GM12878 (cell line): ENCODE measurements at regions not wholly inside any gene's neighbourhood (a gene's known extent, or its start where the extent isn't known, plus 50 kb on each side); places are given as distances from the start of the nearest gene placed in this dataset.

Experiments used
- ASH2L ChIP-seq: fragments of 300-600, 200-600 bp; sonication (generic); IDR thresholded peaks from 2 replicates; pipeline ENCODE4 v1.6.1; 2017; ENCODE audit warnings: low read depth, mild to moderate bottlenecking, borderline replicate concordance
- CHD2 ChIP-seq: IDR thresholded peaks from 2 replicates; pipeline ENCODE4 v1.6.1; 2011; ENCODE audit warnings: low read depth, low read length, improper control_type of control experiment, borderline replicate concordance
- CTCF ChIP-seq, 3 experiments: IDR thresholded peaks in 2 of 3; conservative IDR thresholded peaks in 1 of 3; 2 replicates each; pipeline ENCODE4 v1.5.1; 2011; ENCODE audit warnings: low read depth in 3 of 3, low read length in 3 of 3, mild to moderate bottlenecking in 3 of 3, control low read depth in 2 of 3, moderate library complexity in 2 of 3, inconsistent platforms in 1 of 3, mixed read lengths in 1 of 3; ENCODE audit not compliant: control insufficient read depth in 2 of 3, insufficient read depth in 1 of 3; ENCODE audit errors: extremely low read depth in 1 of 3
- DPF2 ChIP-seq: fragments of 450-650 bp; IDR thresholded peaks from 2 replicates; pipeline ENCODE4 v1.6.1; 2017; ENCODE audit warnings: mild to moderate bottlenecking
- EED ChIP-seq: sonication (generic); IDR thresholded peaks from 2 replicates; pipeline ENCODE4 v1.6.1; 2016; ENCODE audit warnings: antibody characterized with exemption, low read depth
- EP300 ChIP-seq, 2 experiments: fragments of 150-350 bp in 1 of 2; IDR thresholded peaks; 2 replicates each; pipeline ENCODE4 v1.6.1; 2011 to 2012; ENCODE audit warnings: low read depth in 2 of 2, low read length in 2 of 2, borderline replicate concordance in 1 of 2, improper control_type of control experiment in 1 of 2, inconsistent platforms in 1 of 2; ENCODE audit not compliant: control insufficient read depth in 1 of 2
- HDAC2 ChIP-seq: fragments of 200-600 bp; sonication (generic); IDR thresholded peaks from 2 replicates; pipeline ENCODE4 v1.6.1; 2017
- JUNB ChIP-seq: IDR thresholded peaks from 2 replicates; pipeline ENCODE4 v1.6.1; 2016; ENCODE audit warnings: antibody characterized with exemption, mild to moderate bottlenecking
- JUND ChIP-seq: IDR thresholded peaks from 2 replicates; pipeline ENCODE4 v1.6.1; 2012; ENCODE audit warnings: low read depth, mild to moderate bottlenecking, low read length, improper control_type of control experiment, moderate library complexity
- KLF5 ChIP-seq: fragments of 450-650 bp; IDR thresholded peaks from 2 replicates; pipeline ENCODE4 v1.6.1; 2014; ENCODE audit warnings: mild to moderate bottlenecking; ENCODE audit not compliant: partially characterized antibody
- LARP7 ChIP-seq: fragments of 450-650 bp; IDR thresholded peaks from 2 replicates; pipeline ENCODE4 v1.6.1; 2017; ENCODE audit warnings: mild to moderate bottlenecking
- MTA3 ChIP-seq: IDR thresholded peaks from 2 replicates; pipeline ENCODE4 v1.6.1; 2012; ENCODE audit warnings: low read length, inconsistent platforms, borderline replicate concordance
- PBX3 ChIP-seq: IDR thresholded peaks from 2 replicates; pipeline ENCODE4 v1.6.1; 2011; ENCODE audit warnings: mild to moderate bottlenecking, low read depth, low read length, moderate library complexity; ENCODE audit not compliant: insufficient replicate concordance
- PML ChIP-seq: IDR thresholded peaks from 2 replicates; pipeline ENCODE4 v1.6.1; 2012; ENCODE audit warnings: low read length, inconsistent platforms
- RBBP5 ChIP-seq: fragments of 200-600 bp; sonication (generic); conservative IDR thresholded peaks from 2 replicates; pipeline ENCODE4 v1.6.1; 2016
- RCOR1 ChIP-seq: conservative IDR thresholded peaks from 2 replicates; pipeline ENCODE4 v1.6.1; 2012; ENCODE audit warnings: low read depth, low read length, improper control_type of control experiment
- SREBF2 ChIP-seq: IDR thresholded peaks from 2 replicates; pipeline ENCODE4 v1.6.1; 2012; ENCODE audit warnings: mild to moderate bottlenecking, low read length
- SRF ChIP-seq, 2 experiments: IDR thresholded peaks; 2 replicates each; pipeline ENCODE4 v1.6.1; 2011; ENCODE audit warnings: low read depth in 2 of 2, low read length in 2 of 2, mild to moderate bottlenecking in 1 of 2, moderate library complexity in 1 of 2
- TCF3 ChIP-seq: IDR thresholded peaks from 2 replicates; pipeline ENCODE4 v1.6.1; 2012; ENCODE audit warnings: low read depth, mild to moderate bottlenecking, low read length, borderline replicate concordance; ENCODE audit not compliant: insufficient read depth
- TCF7 ChIP-seq: IDR thresholded peaks from 2 replicates; pipeline ENCODE4 v1.6.1; 2014; ENCODE audit warnings: antibody characterized with exemption, borderline replicate concordance
- USF1 ChIP-seq: IDR thresholded peaks from 2 replicates; pipeline ENCODE4 v1.6.1; 2011; ENCODE audit warnings: borderline replicate concordance, low read depth, mild to moderate bottlenecking, moderate library complexity, mixed read lengths, low read length; ENCODE audit not compliant: insufficient read depth; ENCODE audit errors: extremely low read length
- YBX1 ChIP-seq: fragments of 450-650 bp; IDR thresholded peaks from 2 replicates; pipeline ENCODE4 v1.6.1; 2016; ENCODE audit warnings: antibody characterized with exemption
- ZBED1 ChIP-seq: IDR thresholded peaks from 2 replicates; pipeline ENCODE4 v1.6.1; 2016; ENCODE audit warnings: borderline replicate concordance
- ZNF24 ChIP-seq: fragments of 450-650 bp; IDR thresholded peaks from 2 replicates; pipeline ENCODE4 v1.6.1; 2017; ENCODE audit warnings: antibody characterized with exemption, mild to moderate bottlenecking
- ZNF687 ChIP-seq: fragments of 450-650 bp; IDR thresholded peaks from 2 replicates; pipeline ENCODE4 v1.6.1; 2017; ENCODE audit warnings: mild to moderate bottlenecking, moderate library complexity

- peak; percentile 54 to 87; a peak in 2 of 4 replicates for TF ChIP-seq EP300 (IDR thresholded peaks at IDR 0.05; ENCODE audit: borderline replicate concordance in 1 of 2, control insufficient read depth in 1 of 2, low read depth in 2 of 2, low read length in 2 of 2)
- peak; percentile 56; the same call in 1 of the 2 replicates for TF ChIP-seq MTA3
- no peak for TF ChIP-seq SREBF2
- TF ChIP-seq DPF2, result peak; percentile 95
- TF ChIP-seq RCOR1, result 0 out of 2 replicates have a peak, but pooled peaks have one; percentile 60
- TF ChIP-seq LARP7, result no peak
- TF ChIP-seq RBBP5, result no peak
- no peak for TF ChIP-seq ASH2L
- TF ChIP-seq USF1, result no peak
- peak; percentile 70; the same call in 1 of the 2 replicates for TF ChIP-seq ZBED1
- TF ChIP-seq PML, result no peak; the same call in 1 of the 2 replicates
- TF ChIP-seq YBX1, result no peak
- TF ChIP-seq HDAC2, result no peak
- TF ChIP-seq KLF5, result peak; percentile 47
- TF ChIP-seq TCF7, result peak; percentile 66; the same call in 1 of the 2 replicates
- TF ChIP-seq JUND, result peak; percentile 87
- TF ChIP-seq EED, result peak; percentile 82
- peak; percentile 35; the same call in 1 of the 2 replicates for TF ChIP-seq CHD2
- peak; percentile 51; the same call in 1 of the 2 replicates for TF ChIP-seq TCF3
- peak in 1 of 2 experiments; percentile 57; a peak in 1 of 4 replicates for TF ChIP-seq SRF (IDR thresholded peaks at IDR 0.05; ENCODE audit: low read depth in 2 of 2, low read length in 2 of 2)
- TF ChIP-seq ZNF687, result peak; percentile 72
- no peak for TF ChIP-seq CTCF (IDR thresholded peaks at IDR 0.05 in 2 of 3, conservative IDR thresholded peaks at IDR 0.05 in 1 of 3; ENCODE audit: control insufficient read depth in 2 of 3, extremely low read depth in 1 of 3, insufficient read depth in 1 of 3, low read depth in 3 of 3, low read length in 3 of 3)
- TF ChIP-seq ZNF24, result no peak
- TF ChIP-seq JUNB, result peak; percentile 98
- peak; percentile 80 for TF ChIP-seq PBX3
These were observed 211.5 kb downstream of the SEC61B start (continued) for GRCh38 chr9:99433555-99433954.
